ENCODE measurements at regions not wholly inside any gene's neighbourhood (a gene's known extent, or its start where the extent isn't known, plus 50 kb on each side); places are given as distances from the start of the nearest gene placed in this dataset.
"Not testable (repeated sequence)": the region's sequence is repeated elsewhere in the genome, so short reads cannot be mapped to it uniquely, and the experiment has no call there.

DNA sequence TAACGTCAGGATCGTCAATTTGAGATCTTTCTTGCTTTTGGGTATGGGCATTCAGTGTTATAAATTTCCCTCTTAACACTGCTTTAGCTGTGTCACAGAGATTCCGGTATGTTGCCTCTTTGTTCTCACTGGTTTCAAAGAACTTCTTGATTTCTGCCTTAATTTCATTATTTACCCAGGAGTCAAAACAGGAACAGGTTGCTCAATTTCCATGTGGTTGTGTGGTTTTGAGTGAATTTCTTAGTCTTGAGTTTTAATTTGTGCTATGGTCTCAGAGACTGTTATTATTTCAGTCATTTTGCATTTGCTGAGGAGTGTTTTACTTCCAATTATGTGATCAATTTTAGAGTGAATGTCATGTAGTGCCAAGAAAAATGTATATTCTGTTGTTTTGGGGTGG is 153.1 kb downstream of the PCDH17 start:
- no peak for DNase-seq (ENCODE audit: low read depth)

DNA sequence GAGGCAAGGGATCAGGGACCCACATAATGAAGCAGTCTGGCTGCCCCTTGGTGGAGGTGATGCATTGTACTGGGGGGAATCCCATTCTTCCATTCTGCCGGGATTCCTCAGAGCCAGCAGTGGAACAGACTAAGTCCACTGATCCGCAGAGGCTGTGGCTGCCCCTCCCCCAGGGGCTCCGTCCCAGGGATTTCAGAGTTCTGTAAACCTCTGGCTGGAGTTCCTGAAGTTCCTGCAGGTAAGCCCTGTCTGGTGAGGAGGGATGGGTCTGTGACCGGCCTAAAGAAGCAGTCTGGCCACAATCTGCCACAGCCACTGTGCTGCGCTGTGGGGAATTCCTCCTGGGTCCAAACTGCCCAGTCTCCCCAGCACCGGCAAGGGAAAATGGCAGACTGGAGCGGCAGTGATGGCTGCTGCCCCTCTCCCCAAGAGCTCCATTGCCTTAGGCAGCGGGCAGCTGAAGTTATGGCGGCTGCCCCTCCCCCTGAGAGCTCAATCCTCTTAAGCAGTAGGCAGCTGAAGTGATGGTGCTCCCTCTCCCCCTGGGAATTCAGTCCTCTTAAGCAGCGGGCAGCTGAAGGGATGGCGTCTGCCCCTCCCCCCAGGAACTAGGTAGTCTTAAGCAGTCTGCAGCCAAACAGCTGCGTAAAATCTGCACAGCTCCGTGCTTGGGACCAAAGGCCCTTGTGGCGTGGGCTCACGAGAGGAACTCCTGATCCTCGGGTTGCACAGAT is 155.7 kb downstream of the PCDH17 start:
- no peak for DNase-seq (ENCODE audit: low read depth)

GRCh38 chr13:57799624-57800023 is 168.1 kb downstream of the PCDH17 start:
- no peak for DNase-seq (ENCODE audit: low read depth)

DNA sequence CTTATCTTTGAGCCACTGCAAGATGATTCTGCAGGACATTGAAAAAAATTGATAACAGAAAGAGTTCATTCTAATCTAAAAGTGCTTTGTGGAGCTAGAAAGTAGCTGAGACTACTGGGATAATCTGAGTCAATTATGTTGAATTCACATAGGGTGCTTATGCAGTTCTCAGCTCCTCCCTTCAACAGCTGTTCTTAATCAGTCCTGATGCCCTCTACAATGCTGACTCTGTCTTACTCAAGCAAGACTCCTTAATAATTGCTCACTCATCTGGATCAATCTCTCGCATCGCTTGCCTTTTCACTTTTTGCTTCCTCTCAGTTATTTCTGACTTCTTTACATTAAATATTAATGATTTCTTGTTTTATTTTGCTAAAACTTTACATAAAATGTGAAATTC is 182.1 kb downstream of the PCDH17 start:
- DNase-seq (ENCODE audit: low read depth), result no peak

DNA sequence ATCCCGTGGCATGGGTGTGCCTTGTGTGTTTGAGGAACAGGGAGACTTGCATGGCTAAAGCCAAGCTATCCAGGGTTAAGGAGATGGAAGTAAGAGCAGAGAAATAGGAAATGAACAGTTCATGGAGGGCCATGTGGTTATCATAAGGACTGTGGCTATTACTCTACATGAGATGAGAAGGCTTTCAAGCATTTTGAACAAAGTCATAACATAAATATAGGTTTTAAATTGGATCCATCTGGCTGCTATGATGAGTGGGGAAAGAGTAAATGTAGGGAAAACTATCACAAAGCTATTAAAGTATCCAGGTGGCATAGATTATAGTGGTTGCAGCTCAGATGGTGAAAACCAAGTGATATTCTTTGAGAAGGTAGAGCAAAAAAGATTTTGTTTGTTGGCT is 184.1 kb downstream of the PCDH17 start:
- DNase-seq (ENCODE audit: low read depth), result no peak

- no peak for DNase-seq (ENCODE audit: low read depth)
Observed at GRCh38 chr13:57820924-57821323, 189.4 kb downstream of the PCDH17 start.

GRCh38 chr13:57823704-57824103 is 192.2 kb downstream of the PCDH17 start:
- DNase-seq (ENCODE audit: low read depth), result no peak

DNA sequence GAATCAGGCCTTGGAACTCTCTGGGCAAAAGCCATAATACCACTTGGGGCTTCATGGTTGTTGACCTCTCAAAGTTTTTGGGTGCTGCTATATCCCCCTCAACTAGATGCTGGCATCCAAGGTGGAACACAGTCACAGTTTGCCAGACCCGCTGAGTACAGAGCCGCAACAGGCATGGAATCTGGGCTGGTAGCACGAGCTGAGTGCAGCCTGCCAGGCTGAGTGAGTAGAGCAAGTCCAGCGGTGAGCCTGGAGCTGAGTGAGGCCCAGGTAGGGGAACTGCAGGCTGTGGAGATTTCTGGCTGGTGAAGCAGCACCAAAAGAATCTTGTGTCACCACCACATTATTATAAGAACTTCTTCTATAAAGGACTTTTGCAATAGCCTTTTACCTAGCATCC is 192.6 kb downstream of the PCDH17 start:
- DNase-seq (ENCODE audit: low read depth), result no peak

DNA sequence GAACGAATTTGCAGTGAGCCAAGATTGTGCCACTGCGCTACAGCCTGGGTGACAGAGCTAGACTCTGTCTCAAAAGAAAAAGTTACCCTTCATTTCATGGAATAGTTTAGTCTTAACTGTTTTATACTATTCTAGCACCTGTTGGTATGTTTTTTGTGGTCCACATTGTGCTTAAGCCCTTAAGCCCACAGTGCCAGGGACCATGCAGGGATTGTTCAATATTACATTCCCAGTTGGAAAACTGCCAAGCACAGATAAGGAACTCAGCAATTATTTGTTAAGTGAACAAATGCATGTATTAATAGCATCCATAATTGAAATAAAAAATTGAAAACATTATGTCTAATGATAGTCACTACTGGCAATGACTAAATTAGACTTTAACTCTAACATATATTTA is 193.5 kb downstream of the PCDH17 start:
- DNase-seq (ENCODE audit: low read depth), result no peak

DNA sequence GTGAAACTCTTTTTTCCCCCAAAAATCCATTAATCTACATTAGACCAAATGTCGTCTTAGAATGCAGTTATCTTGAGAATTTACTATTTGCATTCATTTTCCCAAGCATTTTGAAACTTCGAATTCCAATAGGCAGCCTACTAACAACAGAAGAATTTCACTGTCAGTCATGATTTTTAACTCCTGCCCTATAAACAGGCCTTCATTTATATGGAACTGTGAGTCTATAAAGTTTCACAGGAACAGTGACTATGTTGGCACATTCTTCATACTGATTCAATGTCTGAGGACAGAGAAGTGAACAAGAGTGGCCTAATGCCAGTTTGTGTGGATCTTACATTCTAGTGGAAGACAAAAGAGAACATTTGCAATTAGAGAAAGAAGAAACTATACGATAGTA is 198.0 kb downstream of the PCDH17 start:
- no peak for DNase-seq (ENCODE audit: low read depth)

- no peak for DNase-seq (ENCODE audit: low read depth)
Observed at GRCh38 chr13:57832187-57832586, 200.6 kb downstream of the PCDH17 start.

DNA sequence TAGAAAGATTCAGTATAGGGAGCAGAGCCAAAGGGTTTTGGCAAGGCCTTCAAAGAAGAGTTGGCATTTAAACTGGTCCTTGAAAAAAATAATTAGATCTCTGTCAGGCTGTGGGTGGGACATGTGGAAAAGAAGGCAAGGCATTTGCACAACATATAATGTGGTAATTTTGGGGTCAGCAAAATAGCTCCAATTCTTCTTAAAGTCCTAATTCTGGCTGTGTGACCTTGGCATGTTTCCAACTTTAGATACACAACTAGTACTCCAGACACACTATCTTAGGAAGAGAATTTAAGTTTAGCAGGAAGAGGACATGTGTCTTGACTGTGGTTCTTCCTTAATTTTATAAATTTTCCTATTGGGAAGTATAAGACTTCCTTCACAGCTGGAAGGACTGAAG is 206.3 kb downstream of the PCDH17 start:
- no peak for DNase-seq (ENCODE audit: low read depth)

- DNase-seq (ENCODE audit: low read depth), result no peak
Observed at GRCh38 chr13:57843521-57843920, 212.0 kb downstream of the PCDH17 start.

GRCh38 chr13:57846600-57847173 is 215.1 kb downstream of the PCDH17 start:
- DNase-seq (ENCODE audit: low read depth), result no peak

DNA sequence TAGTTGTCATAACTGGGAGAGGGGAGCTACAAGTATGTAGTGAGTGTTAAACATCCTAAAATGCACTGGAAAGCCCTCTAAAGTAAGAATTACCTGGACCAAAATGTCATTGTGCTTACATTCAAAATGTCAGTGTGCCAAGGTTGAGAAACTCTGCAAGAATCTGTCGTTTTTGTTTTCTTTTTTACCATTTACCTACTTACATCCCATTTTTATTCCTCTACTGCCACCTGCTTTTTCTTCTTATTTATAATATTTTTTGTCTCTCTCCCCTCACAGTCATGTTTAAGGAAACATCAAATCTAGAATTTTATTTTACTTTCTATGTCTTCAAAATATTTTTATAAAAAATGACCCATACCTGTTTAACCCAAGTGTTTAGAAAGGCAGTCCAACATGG is 226.4 kb downstream of the PCDH17 start:
- DNase-seq (ENCODE audit: low read depth), result no peak

- DNase-seq (ENCODE audit: low read depth), result no peak
Observed at GRCh38 chr13:57858376-57858775, 226.8 kb downstream of the PCDH17 start.

- DNase-seq (ENCODE audit: low read depth), result no peak
Observed at GRCh38 chr13:57862879-57863278, 231.3 kb downstream of the PCDH17 start.

DNA sequence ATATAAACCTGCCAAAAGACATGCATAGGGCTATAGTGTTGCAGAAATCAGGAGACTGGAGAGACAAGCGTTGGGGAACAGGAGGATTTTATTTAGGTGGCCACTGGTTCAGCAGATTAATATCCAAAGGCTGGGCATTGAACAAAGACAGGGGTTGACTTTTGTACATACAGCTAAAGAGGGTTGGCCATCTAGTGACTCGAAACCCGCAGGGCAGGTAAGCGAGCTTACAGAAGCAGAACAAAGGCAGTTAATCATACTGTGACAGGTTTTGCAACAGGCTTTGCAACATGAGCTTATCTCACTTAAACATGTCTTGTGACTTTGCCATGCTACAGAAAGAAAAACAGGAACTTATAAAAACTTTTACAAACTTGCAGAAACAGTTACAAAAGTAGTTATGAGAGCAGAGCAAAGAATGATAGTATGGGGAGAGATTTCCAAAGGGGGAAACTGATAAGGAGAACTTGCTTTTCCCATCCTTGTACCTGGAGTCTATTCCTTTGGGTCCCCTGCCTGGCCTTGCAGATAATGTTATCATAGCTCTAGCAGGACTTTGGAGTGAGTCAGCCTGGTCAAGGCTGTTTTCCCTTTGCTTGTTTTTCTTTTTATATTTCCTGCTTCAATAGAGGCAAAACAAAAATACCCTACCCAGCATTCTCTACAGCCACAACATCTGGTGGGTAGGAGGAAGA is 234.2 kb downstream of the PCDH17 start:
- no peak for DNase-seq (ENCODE audit: low read depth)

DNA sequence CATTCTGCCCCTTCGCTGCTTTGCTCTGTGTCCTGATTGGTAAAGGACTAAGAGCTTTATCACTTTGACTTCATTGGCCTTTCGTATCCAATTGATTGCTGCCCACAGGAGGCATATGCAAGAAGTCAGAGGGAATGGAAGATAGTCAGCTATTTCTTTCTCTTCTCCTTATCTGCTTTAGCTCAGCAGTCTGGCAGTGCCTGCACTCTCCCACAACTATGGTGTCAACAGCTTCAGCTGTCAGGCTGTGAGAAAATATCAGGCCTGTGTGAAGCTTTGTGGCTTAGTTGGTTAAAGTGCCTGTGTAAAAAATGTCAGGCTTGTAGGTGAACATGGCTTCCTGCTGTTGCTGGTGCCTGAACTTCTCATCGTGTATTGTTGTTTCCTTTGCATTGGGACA is 243.0 kb downstream of the PCDH17 start:
- DNase-seq (ENCODE audit: low read depth), result no peak

GRCh38 chr13:57877601-57878000 is 246.1 kb downstream of the PCDH17 start:
- no peak for DNase-seq (ENCODE audit: low read depth)

DNA sequence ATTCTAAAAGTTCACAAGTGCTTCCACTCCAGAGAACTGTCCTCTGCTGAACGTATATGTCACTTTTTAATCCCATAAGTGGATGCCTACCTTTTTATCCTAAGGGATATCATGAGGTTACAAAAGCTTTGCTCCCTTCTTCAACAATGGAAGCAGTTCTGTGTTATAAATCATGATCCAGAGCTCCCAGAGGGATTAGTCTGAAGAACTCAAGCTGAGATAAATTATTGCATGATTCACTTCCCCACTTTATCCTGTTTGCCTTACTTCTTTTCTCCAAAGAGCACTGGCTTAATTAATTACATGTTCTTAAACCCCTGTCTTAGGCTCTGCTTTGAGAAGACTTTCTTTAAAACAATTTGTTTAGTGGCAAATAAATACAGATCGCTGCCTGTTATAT is 246.7 kb downstream of the PCDH17 start:
- DNase-seq (ENCODE audit: low read depth), result no peak

DNA sequence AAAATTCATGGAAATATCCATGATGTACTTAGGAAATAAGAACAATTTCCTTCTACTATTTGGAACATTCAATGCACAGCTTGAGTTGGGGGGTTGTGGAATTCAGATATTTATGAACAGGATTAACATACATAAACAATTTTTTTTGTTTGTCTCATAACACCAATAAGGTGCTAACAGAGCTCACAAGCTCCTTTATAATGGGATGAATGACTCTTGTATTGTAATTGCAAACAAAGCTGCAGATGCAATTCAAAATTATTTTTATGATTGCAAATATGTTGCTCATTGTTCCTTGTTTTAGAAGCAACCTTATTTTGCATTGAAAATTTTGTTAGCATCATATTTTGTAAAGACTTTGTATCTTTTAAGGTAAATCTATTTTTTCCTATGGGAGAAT is 265.7 kb downstream of the PCDH17 start:
- no peak for DNase-seq (ENCODE audit: low read depth)

DNA sequence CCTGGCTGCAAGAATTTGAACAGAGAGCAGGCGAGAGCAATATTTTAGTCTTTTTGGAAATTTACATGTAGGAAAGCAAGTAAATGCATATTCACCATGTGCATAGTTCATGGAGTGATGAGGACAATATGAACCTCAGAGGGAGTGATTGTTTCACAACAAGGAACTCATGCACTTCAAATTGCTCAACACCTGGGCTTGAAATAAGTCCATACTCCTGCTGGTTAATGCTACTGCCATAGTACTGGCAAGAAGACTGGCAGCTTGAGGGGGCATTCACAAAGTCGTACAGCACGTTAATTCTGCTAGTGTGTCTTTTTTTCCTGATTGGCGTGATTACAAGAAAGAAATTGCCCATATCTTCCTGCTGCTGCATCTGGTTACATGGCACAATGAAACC is 267.6 kb downstream of the PCDH17 start:
- no peak for DNase-seq (ENCODE audit: low read depth)

- not testable (repeated sequence) for DNase-seq (ENCODE audit: low read depth)
Observed at GRCh38 chr13:57909833-57910232, 278.3 kb downstream of the PCDH17 start.

Data from EH (cell line).